GM21723 (cell line): ENCODE measurements at regions not wholly inside any gene's neighbourhood (a gene's known extent, or its start where the extent isn't known, plus 50 kb on each side); places are given as distances from the start of the nearest gene placed in this dataset.
A peak's percentile ranks its signal among the peaks of the same experiment; 100 is the strongest.
"Not testable (repeated sequence)": the region's sequence is repeated elsewhere in the genome, so short reads cannot be mapped to it uniquely, and the experiment has no call there.

ENCODE experiments used
- ATAC-seq: cut with Tn5 transposase; IDR thresholded peaks from one replicate; pipeline ENCODE4 v1.9.1; 2021; ENCODE audit warnings: mild to moderate bottlenecking, moderate library complexity; ENCODE audit not compliant: unreplicated experiment

- no peak for ATAC-seq
These were observed 228.7 kb downstream of the SKIDA1 start for GRCh38 chr10:21296575-21297355.

GRCh38 chr10:21293518-21294356 is 231.7 kb downstream of the SKIDA1 start:
- ATAC-seq: no peak

DNA sequence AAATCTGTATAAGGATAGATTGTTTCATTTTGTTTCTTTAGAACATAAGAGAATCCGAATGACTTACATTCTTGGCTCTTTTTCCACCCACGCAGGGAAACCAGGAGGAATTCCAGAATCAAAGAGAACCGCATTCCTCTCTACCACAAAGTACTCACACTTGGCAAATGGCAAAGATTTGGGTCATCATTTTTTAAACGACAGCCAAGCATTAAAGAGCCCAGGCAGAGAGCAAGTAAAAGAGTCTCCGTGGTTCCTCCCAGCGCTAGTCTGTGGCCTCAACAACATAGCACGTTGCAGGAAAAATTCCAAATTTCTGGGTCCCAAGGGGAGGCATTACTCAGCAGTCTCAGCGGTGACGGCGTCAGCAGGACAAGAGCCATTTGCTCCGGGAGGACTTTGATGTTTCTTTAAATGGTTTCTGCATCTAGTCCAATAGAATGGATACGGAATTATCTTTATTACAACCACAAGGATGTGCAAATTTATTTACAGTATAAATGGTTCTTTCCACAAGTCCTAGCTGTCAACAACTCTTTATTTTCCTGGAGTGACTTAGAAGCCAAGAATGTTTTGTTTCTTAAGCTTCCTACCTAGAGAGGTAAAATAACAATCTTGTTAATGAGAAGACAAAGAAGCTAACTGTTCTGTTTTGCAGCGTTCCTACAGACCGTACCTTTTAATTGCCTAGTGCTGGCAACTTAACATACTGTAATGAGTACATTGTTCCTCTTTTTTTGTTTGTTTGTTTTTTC is 232.5 kb downstream of the SKIDA1 start:
- ATAC-seq: no peak

DNA sequence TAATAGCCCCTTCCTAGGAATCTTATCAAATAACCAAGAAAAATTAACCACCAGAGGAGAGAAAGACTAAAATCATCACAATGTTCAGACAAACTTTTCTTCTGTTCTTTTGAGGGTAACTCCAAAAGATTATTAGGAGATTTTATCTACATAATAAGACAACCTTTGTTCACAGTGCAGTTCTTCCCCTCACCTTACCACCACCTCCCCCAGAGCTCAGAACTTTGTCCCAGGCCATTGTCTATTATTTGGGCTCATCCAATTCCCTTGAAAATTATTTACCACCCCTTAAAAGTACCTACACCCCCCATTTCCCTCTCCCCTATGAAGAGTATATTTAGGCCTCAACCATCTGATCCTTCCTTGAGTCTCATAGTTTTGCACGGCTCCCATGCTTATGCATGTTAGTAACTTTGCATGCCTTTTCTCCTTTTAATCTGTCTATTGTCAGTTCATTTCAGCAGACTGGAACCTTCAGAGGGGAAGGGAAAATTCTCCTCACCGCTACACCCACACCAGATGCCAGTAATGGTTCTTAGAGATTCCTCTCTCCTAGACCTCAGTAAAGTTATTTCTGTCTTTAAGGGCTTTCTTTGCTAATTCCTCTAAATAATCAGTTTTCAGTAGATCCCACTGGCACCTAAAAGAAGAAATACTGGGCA is 234.9 kb downstream of the SKIDA1 start:
- no peak for ATAC-seq

DNA sequence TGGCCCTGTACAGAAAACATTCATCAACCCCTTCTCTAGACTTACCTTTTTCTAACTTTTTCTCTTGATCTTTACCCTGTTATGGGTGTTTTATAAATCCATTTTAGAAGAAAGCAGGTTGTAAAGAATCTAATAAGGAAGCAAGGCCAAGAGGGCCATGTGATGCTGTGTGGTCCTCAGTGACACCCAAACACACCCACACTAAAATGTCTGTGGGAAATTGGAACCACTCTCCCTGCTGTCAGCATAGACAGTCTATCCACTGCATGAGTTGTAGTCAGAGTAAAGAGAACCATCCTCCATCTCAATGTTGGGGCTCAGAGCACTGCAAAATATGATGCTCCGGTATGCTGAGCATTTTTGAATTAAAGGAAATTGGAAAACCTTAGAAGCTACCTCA is 235.5 kb downstream of the SKIDA1 start:
- no peak for ATAC-seq

GRCh38 chr10:21289271-21289670 is 236.2 kb downstream of the SKIDA1 start:
- no peak for ATAC-seq

DNA sequence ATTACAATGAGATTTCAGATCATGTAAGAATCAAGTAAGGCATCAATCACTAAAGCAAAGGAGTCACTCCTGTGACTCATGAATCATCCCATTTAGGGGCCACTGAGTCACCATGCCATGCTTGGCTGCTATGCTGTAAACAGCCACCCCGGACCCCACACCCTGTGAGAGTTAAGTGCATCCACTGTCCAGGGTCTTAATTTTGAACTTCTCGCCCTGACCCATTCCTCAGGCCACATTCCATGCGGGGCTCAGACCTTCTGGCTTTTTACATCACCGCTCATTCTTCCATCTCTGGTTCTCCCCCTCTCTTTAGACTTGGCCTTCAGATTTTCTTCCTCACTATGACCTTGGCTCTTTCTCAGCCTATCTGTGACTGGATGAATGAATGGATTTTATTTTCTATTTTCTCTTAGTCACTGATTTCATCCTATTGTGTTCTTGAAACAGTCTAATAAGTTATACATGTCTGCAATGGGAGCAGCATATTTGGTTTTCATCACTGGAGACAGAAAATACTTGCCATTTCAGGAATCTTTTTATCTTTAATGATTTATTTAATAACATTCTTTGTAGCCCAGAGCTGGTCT is 239.6 kb downstream of the SKIDA1 start:
- ATAC-seq: no peak

DNA sequence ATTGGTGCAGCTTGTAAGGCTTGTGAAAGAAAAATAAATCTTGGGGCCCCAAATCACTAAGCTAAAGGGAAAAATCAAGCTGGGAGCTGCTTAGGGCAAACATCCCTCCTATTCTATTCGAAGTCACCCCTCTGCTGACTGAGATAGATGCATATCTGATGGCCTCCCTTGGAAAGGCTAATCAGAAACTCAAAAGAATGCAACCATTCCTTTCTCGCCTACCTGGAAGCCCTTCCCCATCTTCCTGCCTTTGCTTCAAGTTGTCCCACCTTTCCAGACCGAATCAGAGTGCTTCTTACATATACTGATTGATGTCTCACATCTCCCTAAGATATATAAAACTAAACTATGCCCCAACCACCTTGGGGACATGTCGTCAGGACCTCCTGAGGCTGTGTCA is 240.3 kb downstream of the SKIDA1 start:
- no peak for ATAC-seq

DNA sequence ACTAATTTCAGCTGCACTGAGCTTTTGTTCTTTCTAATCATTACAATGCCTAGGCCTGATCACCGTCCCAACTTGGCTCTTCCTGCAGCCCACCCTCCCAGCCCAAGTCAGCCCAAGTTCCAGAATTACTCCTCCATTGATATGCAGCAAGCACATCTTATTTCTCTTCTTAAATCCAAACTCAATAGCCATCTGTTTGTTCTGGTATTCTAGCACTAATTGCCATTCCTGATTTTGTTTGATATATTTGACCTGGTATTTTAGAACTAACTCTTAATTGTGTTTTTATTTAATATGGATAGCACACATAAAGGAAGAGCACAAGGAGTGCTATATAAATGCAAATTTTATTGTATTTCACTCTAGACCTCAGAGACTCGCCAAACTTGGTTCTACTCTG is 241.2 kb downstream of the SKIDA1 start:
- no peak for ATAC-seq

DNA sequence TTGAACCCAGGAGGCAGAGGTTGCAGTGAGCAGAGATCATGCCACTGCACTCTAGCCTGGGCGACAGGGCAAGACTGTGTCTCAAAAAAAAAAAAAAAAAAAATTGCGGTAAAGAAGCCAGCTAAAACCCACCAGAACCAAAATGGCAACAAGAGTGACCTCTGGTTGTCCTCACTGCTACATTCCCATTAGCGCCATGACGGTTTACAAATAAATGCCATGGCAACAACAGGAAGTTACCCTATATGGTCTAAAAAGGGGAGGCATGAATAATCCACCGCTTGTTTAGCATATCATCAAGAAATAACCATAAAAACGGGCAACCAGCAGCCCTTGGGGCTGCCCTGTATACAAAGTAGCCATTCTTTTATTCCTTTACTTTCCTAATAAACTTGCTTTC is 242.4 kb downstream of the SKIDA1 start:
- not testable (repeated sequence) for ATAC-seq

DNA sequence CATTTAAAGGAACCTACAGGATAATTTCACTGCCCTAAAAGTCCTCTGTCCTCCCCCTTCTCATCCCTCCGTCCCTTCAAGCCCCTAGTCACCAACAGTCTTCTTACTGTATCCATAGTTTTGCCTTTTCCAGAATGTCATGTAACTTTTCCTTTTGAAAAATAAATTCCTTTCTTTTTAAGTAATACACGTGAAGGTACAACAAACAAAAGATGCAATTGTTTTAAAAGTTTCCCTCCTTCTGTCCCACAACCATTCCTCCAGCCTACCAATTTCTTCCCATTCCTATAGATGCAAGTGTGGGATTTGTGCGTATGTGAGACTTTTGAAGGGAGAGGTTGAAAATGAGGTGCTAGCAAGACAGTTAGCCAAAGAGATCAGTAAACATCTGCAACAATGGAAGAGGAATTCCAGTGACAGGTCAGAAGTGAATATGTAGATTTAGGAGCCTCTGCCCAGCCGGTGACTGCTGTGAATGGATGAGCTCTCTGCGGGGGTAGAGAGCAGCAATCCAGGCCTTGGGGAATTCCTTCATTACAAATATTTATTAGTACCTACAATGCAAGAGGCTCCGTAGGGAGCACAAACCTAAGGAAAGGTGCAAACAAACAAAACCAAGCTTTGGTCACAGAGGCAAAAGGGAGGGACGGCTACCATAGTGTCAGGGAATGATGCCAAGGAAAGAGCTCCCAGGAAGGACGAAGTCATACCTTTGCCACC is 243.6 kb downstream of the SKIDA1 start:
- no peak for ATAC-seq

- ATAC-seq: no peak
These were observed 244.4 kb downstream of the SKIDA1 start for GRCh38 chr10:21280971-21281572.

DNA sequence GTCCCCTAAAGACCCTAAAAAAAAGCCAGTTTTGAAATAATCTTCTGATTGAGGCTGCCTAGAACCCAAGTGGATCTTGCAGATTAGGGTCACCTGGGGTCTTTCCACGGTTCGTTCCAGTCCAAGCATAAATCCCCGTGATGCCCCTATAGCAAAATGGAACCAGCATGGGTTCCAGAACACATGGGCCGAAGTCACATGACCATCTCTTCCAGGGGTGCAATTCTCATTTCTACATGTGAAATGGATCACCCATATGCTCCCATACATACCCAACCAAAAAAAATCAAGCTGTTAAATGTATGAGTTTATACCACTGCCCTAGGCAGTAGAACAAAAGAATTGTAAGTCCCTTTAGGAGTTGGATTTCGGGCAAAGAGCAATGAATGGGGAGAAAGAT is 245.4 kb downstream of the SKIDA1 start:
- no peak for ATAC-seq

GRCh38 chr10:21279217-21279575 is 246.3 kb downstream of the SKIDA1 start:
- ATAC-seq: no peak

DNA sequence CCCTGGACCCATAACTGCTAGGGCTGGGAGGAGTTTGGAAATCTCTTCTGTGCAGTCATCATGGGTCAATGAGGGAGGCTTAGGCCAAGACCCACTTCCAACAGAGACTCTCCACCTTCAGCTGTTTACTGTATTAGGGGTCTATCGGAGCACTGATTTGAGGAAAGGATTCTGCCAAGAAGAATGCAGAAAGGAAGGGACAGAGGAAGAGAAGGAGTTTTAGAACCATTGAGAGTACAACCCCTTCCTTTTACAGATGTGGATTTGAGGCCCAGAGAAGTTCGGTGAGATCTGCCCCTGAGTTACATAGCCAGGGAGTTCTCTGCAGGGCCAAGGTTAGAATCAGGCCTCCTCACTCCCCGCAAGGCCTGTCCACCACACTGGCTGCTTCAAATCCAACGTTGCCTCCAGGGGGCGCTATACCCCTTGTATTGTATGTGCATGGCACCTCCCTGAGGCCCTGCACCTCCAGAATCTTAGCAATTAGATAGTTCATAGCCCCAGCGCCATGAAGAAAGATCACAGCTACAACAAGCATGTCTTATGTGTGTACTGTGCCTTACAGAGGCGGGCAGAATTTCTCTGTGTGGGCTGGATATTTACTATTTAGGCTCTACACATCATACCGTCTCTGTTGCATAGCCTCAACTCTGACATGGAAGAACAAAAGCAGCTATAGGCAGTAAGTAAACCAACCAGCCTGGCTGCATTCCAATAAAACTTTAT is 246.8 kb downstream of the SKIDA1 start:
- peak; percentile 95 for ATAC-seq

DNA sequence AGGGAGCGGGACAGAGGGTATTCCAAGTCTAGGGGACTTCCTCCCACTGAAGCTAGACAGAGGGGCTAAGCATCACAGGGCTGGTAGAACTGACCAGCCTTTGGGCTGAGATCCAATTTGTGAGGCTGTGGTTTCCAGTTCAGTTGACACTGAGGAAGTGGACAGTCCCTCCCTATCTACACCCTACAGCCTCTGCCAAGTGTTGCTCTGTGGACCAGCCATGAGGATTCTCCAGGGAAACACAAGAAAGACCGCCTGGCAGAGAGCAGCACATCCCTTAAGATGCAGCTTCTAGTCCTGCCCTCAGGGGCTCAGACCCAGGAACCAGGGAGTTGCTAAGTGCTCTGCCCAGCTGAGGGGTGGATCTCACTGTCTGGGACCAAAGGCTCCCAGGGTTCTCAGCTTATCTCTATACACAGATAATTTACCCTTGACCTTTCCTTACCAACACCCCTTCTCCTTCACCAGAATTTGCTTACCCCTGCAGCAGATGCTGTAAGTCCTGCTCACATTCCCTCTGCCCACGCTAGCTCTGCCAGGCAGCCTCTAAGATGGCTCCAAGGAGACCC is 252.0 kb downstream of the SKIDA1 start:
- ATAC-seq: no peak

DNA sequence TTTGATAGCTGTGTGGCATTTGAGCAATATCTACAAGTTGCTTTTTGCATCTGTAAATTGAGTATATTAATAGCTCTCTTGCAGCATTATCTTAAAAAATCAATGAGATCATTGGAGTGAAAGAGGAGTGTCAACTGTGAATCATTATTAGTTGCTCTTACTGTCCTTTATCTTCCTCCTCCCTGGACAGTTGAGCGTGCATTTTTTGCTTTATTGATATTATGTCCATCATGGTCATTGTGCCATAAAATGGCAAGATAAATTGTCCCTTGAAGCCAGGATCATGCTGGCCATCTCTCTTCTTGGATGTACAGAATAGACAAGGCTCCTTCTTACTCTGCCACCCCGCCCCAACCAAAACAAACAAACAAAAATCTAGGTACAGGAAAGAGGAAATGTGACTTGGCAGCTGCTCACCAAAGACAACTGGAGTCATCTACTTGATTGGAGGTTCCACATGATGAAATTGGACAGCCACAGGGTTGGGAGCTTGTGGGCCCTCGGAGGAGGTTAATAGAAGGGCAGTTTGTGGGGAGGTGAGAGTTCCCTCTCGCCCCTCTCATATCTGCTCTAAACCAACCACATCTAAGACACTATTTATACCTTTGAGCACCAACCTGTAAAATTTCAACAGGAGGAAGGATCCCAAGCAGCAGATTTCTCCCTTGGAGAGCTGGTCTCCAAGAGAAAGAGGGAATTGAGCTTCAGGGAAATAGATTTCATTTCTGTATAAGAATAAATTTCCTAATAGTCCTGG is 252.7 kb downstream of the SKIDA1 start:
- ATAC-seq: no peak

GRCh38 chr10:21270976-21271375 is 254.5 kb downstream of the SKIDA1 start:
- ATAC-seq: no peak
